BLaER1 treated with 17β-estradiol and CSF1 and Interleukin-3, amounts not matched to agents 10 nM and 100 nM (cell line): ENCODE measurements at regions not wholly inside any gene's neighbourhood (a gene's known extent, or its start where the extent isn't known, plus 50 kb on each side); places are given as distances from the start of the nearest gene placed in this dataset.
"Not testable (repeated sequence)": the region's sequence is repeated elsewhere in the genome, so short reads cannot be mapped to it uniquely, and the experiment has no call there.

Experiments used
- H3K27ac ChIP-seq, 11 experiments: shearing (Covaris generic); formaldehyde crosslinking; 2 replicates each; pipeline ENCODE4 v1.8.1; 2022
- H3K27me3 ChIP-seq, 11 experiments: shearing (Covaris generic); formaldehyde crosslinking; 2 replicates each; pipeline ENCODE4 v1.8.1; 2022
- H3K36me3 ChIP-seq, 11 experiments: shearing (Covaris generic); formaldehyde crosslinking; 2 replicates each; pipeline ENCODE4 v1.8.1; 2022
- H3K4me1 ChIP-seq, 10 experiments: shearing (Covaris generic); formaldehyde crosslinking; 2 replicates each; pipeline ENCODE4 v1.8.1; 2022
- H3K4me2 ChIP-seq, 11 experiments: shearing (Covaris generic); formaldehyde crosslinking; 2 replicates each; pipeline ENCODE4 v1.8.1; 2022
- H3K4me3 ChIP-seq, 10 experiments: shearing (Covaris generic); formaldehyde crosslinking; 2 replicates each; pipeline ENCODE4 v1.8.1; 2022
- H3K9ac ChIP-seq, 11 experiments: shearing (Covaris generic); formaldehyde crosslinking; 2 replicates each; pipeline ENCODE4 v1.8.1; 2022
- H3K9me3 ChIP-seq, 11 experiments: shearing (Covaris generic); formaldehyde crosslinking; replicated peaks in 1 of 11; 2 replicates each; pipeline ENCODE4 v1.8.1; 2022
- H4K20me1 ChIP-seq, 11 experiments: shearing (Covaris generic); formaldehyde crosslinking; 2 replicates each; pipeline ENCODE4 v1.8.1; 2022
- Cebpa-rat ChIP-seq, 11 experiments: shearing (Covaris generic); IDR thresholded peaks; 2 replicates each; pipeline ENCODE4 v1.8.1; 2022

GRCh38 chr16:47983999-47984580 lies 171.7 kb downstream of the ABCC12 start:
- Histone ChIP-seq H3K9ac (no peak overlapping the region), H3K9me3 (no peaks in the 10 kb centered on the region), H3K4me1 (no peaks in the 10 kb centered on the region), H3K4me2 (no peak overlapping the region), H3K36me3 (no peaks in the 10 kb centered on the region), H3K4me3 (no peak overlapping the region), H3K27ac (no peak overlapping the region), H4K20me1 (no peaks in the 10 kb centered on the region), H3K27me3 (no peaks in the 10 kb centered on the region)
- no peak for TF ChIP-seq Cebpa-rat (IDR thresholded peaks at IDR 0.05)

GRCh38 chr16:47980212-47980611 lies 175.6 kb downstream of the ABCC12 start:
- H3K9me3 ChIP-seq, result no peaks in the 10 kb centered on the region
- no peaks in the 10 kb centered on the region for H4K20me1 ChIP-seq
- H3K27me3 ChIP-seq, result no peaks in the 10 kb centered on the region
- no peak for TF ChIP-seq Cebpa-rat (IDR thresholded peaks at IDR 0.05)
- no peaks in the 10 kb centered on the region for H3K36me3 ChIP-seq
- H3K9ac ChIP-seq, result no peak overlapping the region
- no peak overlapping the region for H3K4me3 ChIP-seq
- H3K4me1 ChIP-seq, result no peaks in the 10 kb centered on the region
- no peak overlapping the region for H3K27ac ChIP-seq
- no peak overlapping the region for H3K4me2 ChIP-seq

- Histone ChIP-seq H3K27ac (no peak overlapping the region), H3K36me3 (no peaks in the 10 kb centered on the region), H3K4me1 (no peaks in the 10 kb centered on the region), H3K9ac (no peak overlapping the region), H3K4me2 (no peak overlapping the region), H3K27me3 (no peaks in the 10 kb centered on the region), H4K20me1 (no peaks in the 10 kb centered on the region), H3K9me3 (no peaks in the 10 kb centered on the region), H3K4me3 (no peak overlapping the region)
- no peak for TF ChIP-seq Cebpa-rat (IDR thresholded peaks at IDR 0.05)
These were observed 176.1 kb downstream of the ABCC12 start for GRCh38 chr16:47979616-47980182.

GRCh38 chr16:47979164-47979520 lies 176.7 kb downstream of the ABCC12 start:
- no peak overlapping the region for H3K4me3 ChIP-seq
- no peak overlapping the region for H3K9ac ChIP-seq
- no peak overlapping the region for H3K4me2 ChIP-seq
- no peaks in the 10 kb centered on the region for H3K36me3 ChIP-seq
- no peaks in the 10 kb centered on the region for H3K27me3 ChIP-seq
- H3K9me3 ChIP-seq, result no peaks in the 10 kb centered on the region
- TF ChIP-seq Cebpa-rat (IDR thresholded peaks at IDR 0.05), result no peak
- H4K20me1 ChIP-seq, result no peaks in the 10 kb centered on the region
- H3K4me1 ChIP-seq, result no peaks in the 10 kb centered on the region
- no peak overlapping the region for H3K27ac ChIP-seq

GRCh38 chr16:47978491-47979163 lies 177.2 kb downstream of the ABCC12 start:
- no peak overlapping the region for H3K4me3 ChIP-seq
- no peaks in the 10 kb centered on the region for H3K9me3 ChIP-seq
- TF ChIP-seq Cebpa-rat (IDR thresholded peaks at IDR 0.05), result no peak
- no peak overlapping the region for H3K4me2 ChIP-seq
- no peaks in the 10 kb centered on the region for H4K20me1 ChIP-seq
- no peak overlapping the region for H3K27ac ChIP-seq
- no peak overlapping the region for H3K9ac ChIP-seq
- no peaks in the 10 kb centered on the region for H3K27me3 ChIP-seq
- no peaks in the 10 kb centered on the region for H3K4me1 ChIP-seq
- no peaks in the 10 kb centered on the region for H3K36me3 ChIP-seq

GRCh38 chr16:47977802-47978201 lies 178.0 kb downstream of the ABCC12 start:
- Histone ChIP-seq H3K4me2 (no peak overlapping the region), H3K36me3 (no peaks in the 10 kb centered on the region), H3K27ac (no peak overlapping the region), H4K20me1 (no peaks in the 10 kb centered on the region), H3K27me3 (no peaks in the 10 kb centered on the region), H3K9ac (no peak overlapping the region), H3K9me3 (no peaks in the 10 kb centered on the region), H3K4me1 (no peaks in the 10 kb centered on the region), H3K4me3 (no peak overlapping the region)
- no peak for TF ChIP-seq Cebpa-rat (IDR thresholded peaks at IDR 0.05)

- Histone ChIP-seq H3K9me3 (no peaks in the 10 kb centered on the region), H3K4me1 (no peaks in the 10 kb centered on the region), H3K4me3 (no peak overlapping the region), H3K27ac (no peak overlapping the region), H4K20me1 (no peaks in the 10 kb centered on the region), H3K9ac (no peak overlapping the region), H3K4me2 (no peak overlapping the region), H3K36me3 (no peaks in the 10 kb centered on the region), H3K27me3 (no peaks in the 10 kb centered on the region)
- no peak for TF ChIP-seq Cebpa-rat (IDR thresholded peaks at IDR 0.05)
These were observed 179.1 kb downstream of the ABCC12 start for GRCh38 chr16:47976636-47977210.

GRCh38 chr16:47974971-47975370 lies 180.8 kb downstream of the ABCC12 start:
- not testable (repeated sequence) for H3K27ac ChIP-seq, H4K20me1 ChIP-seq, H3K4me1 ChIP-seq, H3K4me3 ChIP-seq, H3K9ac ChIP-seq, H3K27me3 ChIP-seq, H3K9me3 ChIP-seq, H3K36me3 ChIP-seq, H3K4me2 ChIP-seq

- no peaks in the 10 kb centered on the region for H3K9me3 ChIP-seq
- no peak overlapping the region for H3K27ac ChIP-seq
- H4K20me1 ChIP-seq, result no peaks in the 10 kb centered on the region
- no peaks in the 10 kb centered on the region for H3K36me3 ChIP-seq
- no peaks in the 10 kb centered on the region for H3K27me3 ChIP-seq
- no peak overlapping the region for H3K9ac ChIP-seq
- no peaks in the 10 kb centered on the region for H3K4me1 ChIP-seq
- no peak for TF ChIP-seq Cebpa-rat (IDR thresholded peaks at IDR 0.05)
- no peak overlapping the region for H3K4me3 ChIP-seq
- no peak overlapping the region for H3K4me2 ChIP-seq
These were observed 182.2 kb downstream of the ABCC12 start for GRCh38 chr16:47973552-47973951.
